Gastroesophageal sphincter (tissue), 3 donors: ENCODE measurements at regions not wholly inside any gene's neighbourhood (a gene's known extent, or its start where the extent isn't known, plus 50 kb on each side); places are given as distances from the start of the nearest gene placed in this dataset.

Experiments
- POLR2A ChIP-seq, 2 donors: fragments of 450-650 bp; IDR thresholded peaks; one replicate each; pipeline ENCODE4 v1.6.1; 2017; ENCODE audit warnings: antibody characterized with exemption in 2 of 2, mild to moderate bottlenecking in 2 of 2, moderate library complexity in 1 of 2
- TF ChIP-seq, protein P1 (sequence below), 4 experiments: fragments of 200-600 bp in 2 of 4; fragments of 450-650 bp in 2 of 4; sonication (generic) in 1 of 4; IDR thresholded peaks; one replicate each; pipeline ENCODE4 v1.5.1; 2017 to 2019; ENCODE audit warnings: antibody characterized with exemption in 4 of 4, mild to moderate bottlenecking in 2 of 4, moderate library complexity in 2 of 4

DNA sequence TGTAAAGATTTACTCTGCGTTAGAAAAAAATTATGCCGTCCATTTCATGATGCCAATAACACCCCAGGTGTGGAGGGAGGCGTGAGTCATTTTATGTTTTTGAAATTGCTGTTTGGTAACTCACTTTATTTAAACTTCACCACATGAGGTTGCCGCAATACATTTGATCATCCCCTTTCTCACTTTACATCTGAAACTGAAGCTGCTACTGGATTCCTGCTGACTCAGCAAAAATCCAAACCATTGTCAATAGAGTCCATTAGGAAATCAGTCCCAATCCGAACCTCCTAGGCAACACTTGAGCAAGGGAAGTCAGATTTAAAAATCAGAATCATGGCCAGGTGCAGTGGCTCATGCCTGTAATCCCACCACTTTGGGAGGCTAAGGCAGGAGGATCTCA, 136.6 kb upstream of the SVIL start:
- TF ChIP-seq, protein P1, sequence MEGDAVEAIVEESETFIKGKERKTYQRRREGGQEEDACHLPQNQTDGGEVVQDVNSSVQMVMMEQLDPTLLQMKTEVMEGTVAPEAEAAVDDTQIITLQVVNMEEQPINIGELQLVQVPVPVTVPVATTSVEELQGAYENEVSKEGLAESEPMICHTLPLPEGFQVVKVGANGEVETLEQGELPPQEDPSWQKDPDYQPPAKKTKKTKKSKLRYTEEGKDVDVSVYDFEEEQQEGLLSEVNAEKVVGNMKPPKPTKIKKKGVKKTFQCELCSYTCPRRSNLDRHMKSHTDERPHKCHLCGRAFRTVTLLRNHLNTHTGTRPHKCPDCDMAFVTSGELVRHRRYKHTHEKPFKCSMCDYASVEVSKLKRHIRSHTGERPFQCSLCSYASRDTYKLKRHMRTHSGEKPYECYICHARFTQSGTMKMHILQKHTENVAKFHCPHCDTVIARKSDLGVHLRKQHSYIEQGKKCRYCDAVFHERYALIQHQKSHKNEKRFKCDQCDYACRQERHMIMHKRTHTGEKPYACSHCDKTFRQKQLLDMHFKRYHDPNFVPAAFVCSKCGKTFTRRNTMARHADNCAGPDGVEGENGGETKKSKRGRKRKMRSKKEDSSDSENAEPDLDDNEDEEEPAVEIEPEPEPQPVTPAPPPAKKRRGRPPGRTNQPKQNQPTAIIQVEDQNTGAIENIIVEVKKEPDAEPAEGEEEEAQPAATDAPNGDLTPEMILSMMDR (IDR thresholded peaks at IDR 0.05): no peak
- TF ChIP-seq POLR2A (IDR thresholded peaks at IDR 0.05): no peak
